OCI-LY7 (cell line): ENCODE measurements at regions not wholly inside any gene's neighbourhood (a gene's known extent, or its start where the extent isn't known, plus 50 kb on each side); places are given as distances from the start of the nearest gene placed in this dataset.

Experiments used
- BruUV-seq: library from RNA; stranded (reverse); fragments of 400-500 nt; replicated peaks from 2 replicates; lab custom pipeline; 2021; lab: Mats Ljungman, UMichigan
- CTCF ChIA-PET: fragments of 300-600 bp; sonication (Branson Sonifier 250); formaldehyde crosslinking; loops from one replicate; lab custom pipeline; 2022; ENCODE audit warnings: antibody characterized with exemption; ENCODE audit not compliant: unreplicated experiment; lab: Charles Lee
- POLR2A ChIA-PET: fragments of 300-600 bp; sonication (Branson Sonifier 250); formaldehyde crosslinking; loops from one replicate; lab custom pipeline; 2022; ENCODE audit warnings: antibody characterized with exemption; lab: Charles Lee
- DNase-seq: peaks from one replicate; pipeline ENCODE4 v3.0.0-alpha.2; 2015; ENCODE audit warnings: low spot score
- H2AFZ ChIP-seq: fragments of 200-600 bp; sonication (generic), shearing (Covaris generic); 2 replicates; pipeline ENCODE4 v1.6.1; 2014; ENCODE audit warnings: mild to moderate bottlenecking, antibody characterized with exemption, low read length, moderate library complexity
- H3K27ac ChIP-seq: fragments of 200-600 bp; sonication (generic); 2 replicates; pipeline ENCODE4 v1.5.1; 2014; ENCODE audit warnings: mixed run types, low read depth, mild to moderate bottlenecking, moderate library complexity, low read length, inconsistent platforms; ENCODE audit not compliant: poor library complexity, severe bottlenecking
- H3K36me3 ChIP-seq: fragments of 200-600 bp; sonication (generic); 2 replicates; pipeline ENCODE4 v1.6.1; 2014; ENCODE audit warnings: mild to moderate bottlenecking, antibody characterized with exemption, low read length, moderate library complexity, mixed read lengths; ENCODE audit not compliant: insufficient read depth
- H3K4me1 ChIP-seq: fragments of 200-600 bp; sonication (generic); 2 replicates; pipeline ENCODE4 v1.5.1; 2014; ENCODE audit warnings: mild to moderate bottlenecking, low read length; ENCODE audit not compliant: insufficient read depth, poor library complexity, severe bottlenecking
- H3K4me2 ChIP-seq: fragments of 200-600 bp; sonication (generic); 2 replicates; pipeline ENCODE4 v1.6.1; 2014; ENCODE audit warnings: mild to moderate bottlenecking, low read length
- H3K4me3 ChIP-seq: fragments of 200-600 bp; sonication (generic); 2 replicates; pipeline ENCODE4 v1.5.1; 2014; ENCODE audit warnings: mild to moderate bottlenecking, low read depth, low read length; ENCODE audit not compliant: poor library complexity, severe bottlenecking
- H3K79me2 ChIP-seq: fragments of 200-600 bp; sonication (generic); 2 replicates; pipeline ENCODE4 v1.6.1; 2016; ENCODE audit warnings: low read depth, mild to moderate bottlenecking, low read length, moderate library complexity, mixed read lengths; ENCODE audit not compliant: insufficient read depth
- H3K9me2 ChIP-seq: fragments of 200-600 bp; sonication (generic); 2 replicates; pipeline ENCODE4 v1.6.1; 2016; ENCODE audit warnings: mild to moderate bottlenecking, low read length, mixed read lengths; ENCODE audit not compliant: insufficient read depth
- H3K9me3 ChIP-seq: fragments of 200-600 bp; sonication (generic); 2 replicates; pipeline ENCODE4 v1.6.1; 2014; ENCODE audit warnings: mild to moderate bottlenecking, mixed run types, low read length, mixed read lengths
- H4K20me1 ChIP-seq: fragments of 200-600 bp; sonication (generic); 2 replicates; pipeline ENCODE4 v1.6.1; 2014; ENCODE audit warnings: mild to moderate bottlenecking, antibody characterized with exemption, low read length, moderate library complexity, mixed read lengths; ENCODE audit not compliant: insufficient read depth
- EZH2phosphoT487 ChIP-seq: fragments of 200-600 bp; sonication (generic); IDR thresholded peaks from 2 replicates; pipeline ENCODE4 v1.6.1; 2018; ENCODE audit warnings: low read depth, borderline replicate concordance, mild to moderate bottlenecking, mixed run types, antibody characterized with exemption, low read length, moderate library complexity, mixed read lengths
- intact Hi-C: fragments of 100-400 bp; cut with micrococcal nuclease; formaldehyde crosslinking; loops from one replicate; pipeline ENCODE4 v1.10.0; 2022; ENCODE audit not compliant: unreplicated experiment
- TF ChIP-seq, protein P1 (sequence below): fragments of 200-600 bp; sonication (generic); conservative IDR thresholded peaks from 2 replicates; pipeline ENCODE4 v1.5.1; 2014; ENCODE audit warnings: mild to moderate bottlenecking, antibody characterized with exemption, low read length, moderate library complexity, mixed read lengths

DNA sequence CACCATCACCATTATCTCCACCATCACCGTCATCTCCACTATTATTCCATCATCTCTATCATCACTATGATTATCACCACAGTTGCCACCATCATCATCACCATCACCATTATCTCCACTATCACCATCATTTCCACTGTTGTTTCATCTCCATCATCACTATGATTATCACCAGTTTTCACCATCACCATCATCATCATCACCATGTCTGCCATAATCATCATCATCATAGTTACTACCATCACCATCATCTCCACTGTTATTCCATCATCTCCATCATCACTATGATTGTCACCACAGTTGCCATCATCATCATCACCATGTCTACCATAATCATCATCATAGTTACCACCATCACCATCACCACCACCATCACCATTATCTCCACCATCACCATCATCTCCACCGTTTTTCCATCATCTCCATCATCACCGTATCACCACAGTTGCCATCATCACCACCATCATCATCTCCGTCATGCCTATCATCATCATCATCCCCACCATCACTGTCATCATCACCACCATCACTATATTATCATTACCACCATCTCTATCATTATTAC lies 264.9 kb downstream of the BRD1 start:
- no peaks in the 10 kb centered on the region for H3K4me1 ChIP-seq

DNA sequence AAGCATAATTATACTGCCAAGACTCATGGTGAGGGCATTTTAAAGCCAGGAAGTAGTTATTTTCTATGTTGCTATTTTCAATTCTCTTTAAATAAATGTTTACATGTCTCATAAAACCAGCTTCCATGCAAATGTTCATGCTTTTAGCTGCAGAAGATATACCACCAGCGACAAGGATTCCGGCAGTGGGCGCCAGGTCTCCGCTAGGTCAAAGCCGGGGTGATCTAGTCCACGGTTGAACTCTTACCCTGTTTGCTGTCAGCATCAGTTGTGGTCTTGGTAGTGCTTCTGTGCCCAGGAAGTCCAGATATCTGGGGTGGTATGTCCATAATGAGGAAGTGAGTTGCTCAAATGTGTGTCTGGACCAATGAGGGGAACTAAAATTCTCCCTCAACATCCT lies 265.7 kb downstream of the BRD1 start:
- no peaks in the 10 kb centered on the region for H3K79me2 ChIP-seq
- no peaks in the 10 kb centered on the region for H4K20me1 ChIP-seq
- BruUV-seq = no TSS peak
- ChIA-PET CTCF (no interaction called here), POLR2A (no interaction called here)
- no peaks in the 10 kb centered on the region for H3K9me2 ChIP-seq
- no peak for DNase-seq
- TF ChIP-seq, protein P1, sequence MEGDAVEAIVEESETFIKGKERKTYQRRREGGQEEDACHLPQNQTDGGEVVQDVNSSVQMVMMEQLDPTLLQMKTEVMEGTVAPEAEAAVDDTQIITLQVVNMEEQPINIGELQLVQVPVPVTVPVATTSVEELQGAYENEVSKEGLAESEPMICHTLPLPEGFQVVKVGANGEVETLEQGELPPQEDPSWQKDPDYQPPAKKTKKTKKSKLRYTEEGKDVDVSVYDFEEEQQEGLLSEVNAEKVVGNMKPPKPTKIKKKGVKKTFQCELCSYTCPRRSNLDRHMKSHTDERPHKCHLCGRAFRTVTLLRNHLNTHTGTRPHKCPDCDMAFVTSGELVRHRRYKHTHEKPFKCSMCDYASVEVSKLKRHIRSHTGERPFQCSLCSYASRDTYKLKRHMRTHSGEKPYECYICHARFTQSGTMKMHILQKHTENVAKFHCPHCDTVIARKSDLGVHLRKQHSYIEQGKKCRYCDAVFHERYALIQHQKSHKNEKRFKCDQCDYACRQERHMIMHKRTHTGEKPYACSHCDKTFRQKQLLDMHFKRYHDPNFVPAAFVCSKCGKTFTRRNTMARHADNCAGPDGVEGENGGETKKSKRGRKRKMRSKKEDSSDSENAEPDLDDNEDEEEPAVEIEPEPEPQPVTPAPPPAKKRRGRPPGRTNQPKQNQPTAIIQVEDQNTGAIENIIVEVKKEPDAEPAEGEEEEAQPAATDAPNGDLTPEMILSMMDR = no peak
- no peak for TF ChIP-seq EZH2phosphoT487
- intact Hi-C loops = no loop called here
- no peaks in the 10 kb centered on the region for H3K36me3 ChIP-seq
- no peak overlapping the region for H3K4me2 ChIP-seq
- no peaks in the 10 kb centered on the region for H3K4me1 ChIP-seq
- H2AFZ ChIP-seq = no peak overlapping the region
- H3K9me3 ChIP-seq = 0 out of 2 replicates have a peak, but pooled peaks cover 7% of the 10 kb centered on the region
- H3K27ac ChIP-seq = no peak overlapping the region
- no peak overlapping the region for H3K4me3 ChIP-seq

More for the DNA sequence above, 264.9 kb downstream of the BRD1 start:
- no peak overlapping the region for H3K4me3 ChIP-seq
- no TSS peak for BruUV-seq
- H3K4me2 ChIP-seq = no peak overlapping the region
- intact Hi-C loops = no loop called here
- no peak overlapping the region for H2AFZ ChIP-seq
- H3K27ac ChIP-seq = no peak overlapping the region
- no peaks in the 10 kb centered on the region for H3K9me2 ChIP-seq
- H4K20me1 ChIP-seq = no peaks in the 10 kb centered on the region
- H3K79me2 ChIP-seq = no peaks in the 10 kb centered on the region
- no peaks in the 10 kb centered on the region for H3K36me3 ChIP-seq
- TF ChIP-seq EZH2phosphoT487 = no peak
- TF ChIP-seq, protein P1 = no peak
- CTCF ChIA-PET = no interaction called here
- DNase-seq = no peak
- POLR2A ChIA-PET = no interaction called here
- H3K9me3 ChIP-seq = 0 out of 2 replicates have a peak, but pooled peaks cover 7% of the 10 kb centered on the region

GRCh38 chr22:49561338-49561737 lies 266.3 kb downstream of the BRD1 start:
- DNase-seq = no peak
- no peaks in the 10 kb centered on the region for H3K79me2 ChIP-seq
- no peaks in the 10 kb centered on the region for H3K4me1 ChIP-seq
- no peaks in the 10 kb centered on the region for H3K36me3 ChIP-seq
- H3K9me2 ChIP-seq = no peaks in the 10 kb centered on the region
- H3K4me2 ChIP-seq = no peak overlapping the region
- BruUV-seq = no TSS peak
- CTCF ChIA-PET = no interaction called here
- H3K4me3 ChIP-seq = no peak overlapping the region
- TF ChIP-seq, protein P1 = no peak
- no peak for TF ChIP-seq EZH2phosphoT487
- POLR2A ChIA-PET = no interaction called here
- H2AFZ ChIP-seq = no peak overlapping the region
- no peaks in the 10 kb centered on the region for H4K20me1 ChIP-seq
- 0 out of 2 replicates have a peak, but pooled peaks cover 7% of the 10 kb centered on the region for H3K9me3 ChIP-seq
- intact Hi-C loops = no loop called here
- no peak overlapping the region for H3K27ac ChIP-seq
